ENCODE measurements at regions not wholly inside any gene's neighbourhood (a gene's known extent, or its start where the extent isn't known, plus 50 kb on each side); places are given as distances from the start of the nearest gene placed in this dataset.

DNA sequence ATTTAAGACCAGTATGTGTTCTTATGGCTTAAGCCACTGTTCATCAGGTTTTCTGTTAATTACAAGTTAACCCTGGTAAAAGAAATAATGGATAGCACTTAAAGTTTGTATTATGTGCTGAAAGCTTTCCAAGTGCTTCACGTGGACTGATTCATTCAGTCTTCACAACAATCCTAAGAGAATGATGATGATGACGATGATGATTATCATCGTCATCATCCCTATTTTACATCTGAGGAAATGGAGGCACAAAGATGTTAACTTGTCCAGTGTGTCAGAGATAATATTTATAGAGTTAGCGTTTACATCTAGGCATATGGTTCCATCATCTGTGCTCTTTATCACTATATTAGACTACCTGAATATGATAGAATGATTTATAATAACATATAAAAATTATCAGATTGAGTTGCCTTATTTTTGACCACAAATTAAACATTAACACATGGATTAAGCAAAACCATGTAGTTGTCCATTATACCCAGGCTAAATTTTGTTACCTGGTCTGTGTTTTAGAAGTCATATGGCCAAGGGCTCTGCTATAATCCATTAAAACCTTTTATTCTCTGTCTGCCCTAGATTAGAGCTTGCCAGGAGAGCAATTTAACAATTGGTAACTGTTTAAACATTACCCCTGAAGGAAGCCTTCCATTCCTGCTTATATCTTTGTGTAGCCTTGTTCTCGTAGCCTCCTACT lies 102.3 kb upstream of the MAP3K1 start:
- DNase-seq: no peak
- Mint-ChIP-seq H3K27me3 (peaks cover 4% of the 10 kb centered on the region), H3K27ac (no peak overlapping the region), H3K4me1 (ENCODE audit: low read depth) (peaks cover 30% of the 10 kb centered on the region), H3K9me3 (peaks cover 4% of the 10 kb centered on the region), H3K36me3 (ENCODE audit: low read depth) (no peaks in the 10 kb centered on the region), H3K4me3 (no peak overlapping the region)

- peaks cover 4% of the 10 kb centered on the region for H3K9me3 Mint-ChIP-seq
- DNase-seq: no peak
- H3K36me3 Mint-ChIP-seq (ENCODE audit: low read depth): no peaks in the 10 kb centered on the region
- H3K4me1 Mint-ChIP-seq (ENCODE audit: low read depth): peaks cover 19% of the 10 kb centered on the region
- no peak overlapping the region for H3K4me3 Mint-ChIP-seq
- no peak overlapping the region for H3K27ac Mint-ChIP-seq
- H3K27me3 Mint-ChIP-seq: no peaks in the 10 kb centered on the region
Observed at GRCh38 chr5:56710826-56711590, 104.3 kb upstream of the MAP3K1 start.

GRCh38 chr5:56706504-56706903 lies 108.8 kb upstream of the MAP3K1 start:
- no peak for DNase-seq
- Mint-ChIP-seq H3K27ac (no peak overlapping the region), H3K36me3 (ENCODE audit: low read depth) (no peaks in the 10 kb centered on the region), H3K4me1 (ENCODE audit: low read depth) (peaks cover 23% of the 10 kb centered on the region), H3K27me3 (no peaks in the 10 kb centered on the region), H3K9me3 (peaks cover 4% of the 10 kb centered on the region), H3K4me3 (no peak overlapping the region)

- no peak for DNase-seq
- H3K36me3 Mint-ChIP-seq (ENCODE audit: low read depth): no peaks in the 10 kb centered on the region
- H3K9me3 Mint-ChIP-seq: peaks cover 3% of the 10 kb centered on the region
- no peak overlapping the region for H3K4me3 Mint-ChIP-seq
- H3K27ac Mint-ChIP-seq: no peak overlapping the region
- no peaks in the 10 kb centered on the region for H3K27me3 Mint-ChIP-seq
- H3K4me1 Mint-ChIP-seq (ENCODE audit: low read depth): peaks cover 24% of the 10 kb centered on the region
Observed at GRCh38 chr5:56705217-56705616, 110.1 kb upstream of the MAP3K1 start.

- no peak overlapping the region for H3K27ac Mint-ChIP-seq
- peaks cover 34% of the 10 kb centered on the region for H3K4me1 Mint-ChIP-seq (ENCODE audit: low read depth)
- no peak overlapping the region for H3K4me3 Mint-ChIP-seq
- no peak for DNase-seq
- H3K9me3 Mint-ChIP-seq: no peaks in the 10 kb centered on the region
- H3K27me3 Mint-ChIP-seq: no peaks in the 10 kb centered on the region
- H3K36me3 Mint-ChIP-seq (ENCODE audit: low read depth): no peaks in the 10 kb centered on the region
Observed at GRCh38 chr5:56703952-56704351, 111.4 kb upstream of the MAP3K1 start.

GRCh38 chr5:56700711-56701110 lies 114.6 kb upstream of the MAP3K1 start:
- no peaks in the 10 kb centered on the region for H3K27me3 Mint-ChIP-seq
- no peaks in the 10 kb centered on the region for H3K9me3 Mint-ChIP-seq
- no peak for DNase-seq
- H3K27ac Mint-ChIP-seq: no peak overlapping the region
- no peak overlapping the region for H3K4me3 Mint-ChIP-seq
- H3K4me1 Mint-ChIP-seq (ENCODE audit: low read depth): peaks cover 55% of the 10 kb centered on the region
- no peaks in the 10 kb centered on the region for H3K36me3 Mint-ChIP-seq (ENCODE audit: low read depth)

DNA sequence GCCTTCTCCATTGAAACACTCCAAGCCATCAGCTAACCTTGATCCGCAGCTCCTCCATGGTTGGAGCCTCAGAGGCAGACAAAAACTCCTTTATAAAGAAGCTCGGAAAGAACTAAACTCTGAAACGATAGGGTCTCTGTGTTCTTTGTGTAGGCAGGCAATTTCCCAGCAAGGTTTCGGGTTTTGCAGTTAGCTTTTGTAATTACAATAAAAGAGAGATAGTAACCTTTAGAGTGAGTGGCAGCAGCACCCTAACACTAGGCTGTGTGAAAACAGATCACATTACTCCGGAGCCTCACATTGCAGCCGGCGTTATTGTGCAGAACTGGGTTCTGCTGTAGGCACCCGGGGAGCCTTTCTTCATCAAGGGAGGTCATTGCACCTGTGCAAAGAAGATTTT lies 115.8 kb upstream of the MAP3K1 start:
- H3K4me3 Mint-ChIP-seq: no peak overlapping the region
- H3K36me3 Mint-ChIP-seq (ENCODE audit: low read depth): no peaks in the 10 kb centered on the region
- peaks cover 2% of the 10 kb centered on the region for H3K9me3 Mint-ChIP-seq
- no peak for DNase-seq
- peaks cover 62% of the 10 kb centered on the region for H3K4me1 Mint-ChIP-seq (ENCODE audit: low read depth)
- no peaks in the 10 kb centered on the region for H3K27me3 Mint-ChIP-seq
- no peak overlapping the region for H3K27ac Mint-ChIP-seq

GRCh38 chr5:56698463-56699381 lies 116.6 kb upstream of the MAP3K1 start:
- Mint-ChIP-seq H3K4me3 (no peak overlapping the region), H3K9me3 (peaks cover 2% of the 10 kb centered on the region), H3K27ac (no peak overlapping the region), H3K4me1 (ENCODE audit: low read depth) (peaks cover 64% of the 10 kb centered on the region), H3K27me3 (no peaks in the 10 kb centered on the region), H3K36me3 (ENCODE audit: low read depth) (no peaks in the 10 kb centered on the region)
- no peak for DNase-seq

DNA sequence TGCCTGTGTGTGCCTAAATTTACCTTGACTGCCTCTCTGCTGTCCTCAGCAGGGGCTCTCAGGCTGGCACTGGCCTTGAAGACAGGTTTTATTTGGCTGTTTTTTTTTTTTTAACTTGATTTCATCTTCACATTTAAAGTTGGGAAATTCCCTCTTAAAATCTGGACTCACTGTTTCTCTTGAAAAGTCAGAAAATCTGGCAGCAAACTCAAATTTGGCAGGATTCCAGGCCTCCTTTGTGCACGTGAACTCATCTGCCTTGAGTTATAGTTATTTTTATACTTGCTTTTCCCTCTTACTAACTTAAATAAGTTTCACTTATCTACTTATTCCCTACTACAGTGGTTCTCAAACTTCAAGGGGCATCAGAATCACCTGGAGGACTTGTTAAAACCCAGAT lies 118.4 kb upstream of the MAP3K1 start:
- Mint-ChIP-seq H3K9me3 (peaks cover 2% of the 10 kb centered on the region), H3K4me3 (no peak overlapping the region), H3K4me1 (ENCODE audit: low read depth) (peaks cover 81% of the 10 kb centered on the region)

GRCh38 chr5:56693220-56693579 lies 122.1 kb upstream of the MAP3K1 start:
- peak; percentile 55 for DNase-seq
- Mint-ChIP-seq H3K4me3 (no peak overlapping the region), H3K9me3 (peaks cover 2% of the 10 kb centered on the region), H3K36me3 (ENCODE audit: low read depth) (peaks cover 2% of the 10 kb centered on the region), H3K4me1 (ENCODE audit: low read depth) (peaks cover 74% of the 10 kb centered on the region), H3K27me3 (no peaks in the 10 kb centered on the region), H3K27ac (peak overlapping the region; percentile 77)

More for the DNA sequence above, 118.4 kb upstream of the MAP3K1 start:
- H3K27me3 Mint-ChIP-seq: no peaks in the 10 kb centered on the region
- DNase-seq: no peak
- no peak overlapping the region for H3K27ac Mint-ChIP-seq
- H3K36me3 Mint-ChIP-seq (ENCODE audit: low read depth): peaks cover 2% of the 10 kb centered on the region

- Mint-ChIP-seq H3K4me3 (peak overlapping the region; percentile 32), H3K4me1 (ENCODE audit: low read depth) (peaks cover 77% of the 10 kb centered on the region), H3K27me3 (no peaks in the 10 kb centered on the region), H3K27ac (peak overlapping the region; percentile 77), H3K36me3 (ENCODE audit: low read depth) (peaks cover 2% of the 10 kb centered on the region), H3K9me3 (peaks cover 2% of the 10 kb centered on the region)
- no peak for DNase-seq
Observed at GRCh38 chr5:56692359-56693219, 122.8 kb upstream of the MAP3K1 start.

DNA sequence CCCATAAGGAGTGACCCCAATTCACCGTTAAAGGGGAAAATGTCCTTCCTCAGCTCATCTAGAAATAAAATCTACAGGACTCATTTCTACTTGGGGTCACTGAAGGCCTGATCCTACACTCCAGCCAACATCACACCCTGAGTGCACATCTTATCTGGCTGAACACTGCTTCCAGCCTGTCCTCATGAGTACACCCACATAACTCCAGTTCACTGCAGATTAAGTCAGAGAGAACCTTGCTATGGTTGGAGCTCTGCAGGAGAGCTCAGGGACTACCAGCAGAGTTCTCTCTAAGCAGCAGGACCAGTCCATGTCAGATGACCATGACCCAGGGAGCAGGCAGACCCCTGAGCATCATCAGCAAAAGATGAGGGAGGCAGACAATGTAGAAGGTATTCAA lies 126.9 kb upstream of the MAP3K1 start:
- no peaks in the 10 kb centered on the region for H3K9me3 Mint-ChIP-seq
- DNase-seq: no peak
- H3K4me3 Mint-ChIP-seq: no peak overlapping the region
- no peaks in the 10 kb centered on the region for H3K27me3 Mint-ChIP-seq
- H3K27ac Mint-ChIP-seq: peak overlapping the region; percentile 6
- H3K4me1 Mint-ChIP-seq (ENCODE audit: low read depth): peaks cover 80% of the 10 kb centered on the region
- peaks cover 2% of the 10 kb centered on the region for H3K36me3 Mint-ChIP-seq (ENCODE audit: low read depth)

- H3K4me1 Mint-ChIP-seq (ENCODE audit: low read depth): peaks cover 68% of the 10 kb centered on the region
- H3K9me3 Mint-ChIP-seq: no peaks in the 10 kb centered on the region
- H3K36me3 Mint-ChIP-seq (ENCODE audit: low read depth): no peaks in the 10 kb centered on the region
- H3K27me3 Mint-ChIP-seq: no peaks in the 10 kb centered on the region
- no peak overlapping the region for H3K4me3 Mint-ChIP-seq
- no peak for DNase-seq
- H3K27ac Mint-ChIP-seq: no peak overlapping the region
Observed at GRCh38 chr5:56686337-56687195, 128.8 kb upstream of the MAP3K1 start.
